GM12873 (cell line): ENCODE measurements at regions not wholly inside any gene's neighbourhood (a gene's known extent, or its start where the extent isn't known, plus 50 kb on each side); places are given as distances from the start of the nearest gene placed in this dataset.

Experiments used
- TF ChIP-seq, protein P1 (sequence below): IDR thresholded peaks from 2 replicates; pipeline ENCODE4 v1.5.1; 2012; ENCODE audit warnings: low read depth, mild to moderate bottlenecking, moderate library complexity, low read length, control low read depth; ENCODE audit not compliant: insufficient read depth; ENCODE audit errors: missing control alignments

DNA sequence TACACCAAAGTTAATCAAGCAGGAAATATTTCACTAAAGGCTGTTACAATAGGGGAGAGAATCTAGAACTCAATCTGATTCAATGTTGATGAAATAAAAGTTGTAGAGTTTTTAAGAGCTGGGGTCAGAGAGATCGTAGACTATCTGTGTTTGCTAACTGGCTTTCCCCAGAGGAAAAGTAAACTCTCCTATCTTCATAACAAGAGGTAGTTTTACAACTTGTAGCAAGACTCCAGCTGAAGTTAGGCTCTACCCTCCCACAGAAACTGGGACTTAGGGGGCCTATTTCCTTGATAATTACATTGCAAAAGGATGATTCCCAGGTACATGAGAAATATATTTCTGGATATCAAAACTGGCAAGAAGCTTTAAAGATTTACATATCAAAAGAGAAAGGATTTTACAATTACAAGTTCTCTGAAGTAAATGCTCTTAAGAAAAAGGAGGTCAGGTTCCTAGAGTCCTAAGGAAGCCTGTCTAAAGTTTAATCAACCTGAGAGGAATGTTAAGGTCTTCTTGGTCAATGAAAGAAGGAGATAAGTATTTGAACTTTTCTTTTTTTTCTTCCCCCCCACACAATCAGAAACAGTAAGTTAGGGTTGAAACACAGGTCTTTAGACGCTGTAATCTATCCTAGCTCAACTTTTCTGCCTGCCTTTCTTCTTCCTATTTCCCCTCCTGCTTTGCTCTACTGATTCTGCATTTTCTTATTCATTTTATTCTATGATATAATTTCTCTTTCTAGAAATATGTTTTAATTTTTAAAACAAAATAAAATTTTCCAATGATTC lies 692.2 kb upstream of the LINC00305 start:
- TF ChIP-seq, protein P1, sequence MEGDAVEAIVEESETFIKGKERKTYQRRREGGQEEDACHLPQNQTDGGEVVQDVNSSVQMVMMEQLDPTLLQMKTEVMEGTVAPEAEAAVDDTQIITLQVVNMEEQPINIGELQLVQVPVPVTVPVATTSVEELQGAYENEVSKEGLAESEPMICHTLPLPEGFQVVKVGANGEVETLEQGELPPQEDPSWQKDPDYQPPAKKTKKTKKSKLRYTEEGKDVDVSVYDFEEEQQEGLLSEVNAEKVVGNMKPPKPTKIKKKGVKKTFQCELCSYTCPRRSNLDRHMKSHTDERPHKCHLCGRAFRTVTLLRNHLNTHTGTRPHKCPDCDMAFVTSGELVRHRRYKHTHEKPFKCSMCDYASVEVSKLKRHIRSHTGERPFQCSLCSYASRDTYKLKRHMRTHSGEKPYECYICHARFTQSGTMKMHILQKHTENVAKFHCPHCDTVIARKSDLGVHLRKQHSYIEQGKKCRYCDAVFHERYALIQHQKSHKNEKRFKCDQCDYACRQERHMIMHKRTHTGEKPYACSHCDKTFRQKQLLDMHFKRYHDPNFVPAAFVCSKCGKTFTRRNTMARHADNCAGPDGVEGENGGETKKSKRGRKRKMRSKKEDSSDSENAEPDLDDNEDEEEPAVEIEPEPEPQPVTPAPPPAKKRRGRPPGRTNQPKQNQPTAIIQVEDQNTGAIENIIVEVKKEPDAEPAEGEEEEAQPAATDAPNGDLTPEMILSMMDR, result no peak

DNA sequence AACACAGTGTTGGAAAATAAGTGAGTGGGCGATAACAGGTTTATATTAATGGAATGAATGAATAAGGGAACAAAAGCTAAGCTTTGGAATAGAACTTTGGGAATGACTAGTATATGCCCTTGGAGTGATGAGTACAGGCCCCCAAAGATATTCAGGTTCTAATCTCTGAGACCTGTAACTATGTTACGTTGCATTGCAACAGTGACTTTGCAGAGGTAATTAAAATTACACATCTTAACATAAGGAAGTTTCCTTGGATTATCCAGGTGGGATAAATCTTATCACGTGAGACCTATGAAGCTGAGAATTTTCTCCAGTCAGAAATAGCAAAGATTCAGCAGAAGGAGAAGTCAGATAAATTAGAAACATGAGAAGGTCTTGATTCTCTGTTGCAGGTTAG lies 661.5 kb upstream of the LINC00305 start:
- TF ChIP-seq, protein P1, result no peak

DNA sequence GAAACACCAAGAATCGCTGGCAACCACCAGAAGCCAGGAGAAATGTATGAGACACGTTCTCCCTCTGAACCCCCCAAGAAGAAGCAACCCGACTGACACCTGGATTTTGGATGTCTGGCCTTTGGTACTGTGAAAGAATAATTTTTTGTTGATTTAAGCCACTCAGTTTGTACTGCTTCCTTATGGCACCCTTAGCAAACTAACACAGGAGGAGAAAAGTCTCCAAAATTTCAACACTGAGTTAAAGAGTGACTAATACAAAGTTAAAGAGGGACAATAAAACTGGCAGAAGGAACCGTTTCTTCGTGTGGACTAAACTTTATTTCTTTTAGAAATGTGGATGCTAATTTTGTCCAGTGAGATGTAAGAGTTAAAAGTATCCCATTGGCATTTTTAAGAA lies 660.9 kb upstream of the LINC00305 start:
- TF ChIP-seq, protein P1, result no peak

DNA sequence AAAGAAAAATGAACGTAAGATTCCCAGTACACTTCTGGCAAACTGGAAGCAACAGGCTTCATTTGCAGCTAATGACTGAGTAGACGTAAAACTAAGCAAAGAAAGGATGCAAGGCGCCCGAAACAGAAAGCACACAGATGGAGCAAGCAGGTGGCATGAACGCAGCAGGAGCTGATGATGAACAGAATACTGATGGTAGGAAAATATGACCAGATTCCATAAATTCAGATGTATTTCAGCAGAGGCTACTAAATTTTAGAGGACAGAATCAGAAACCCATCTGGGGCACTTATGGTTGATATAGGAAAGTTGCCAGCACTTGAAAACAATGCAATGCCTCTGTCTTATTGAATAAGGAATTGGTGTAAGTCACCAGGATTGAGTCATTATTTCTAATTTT lies 658.7 kb upstream of the LINC00305 start:
- TF ChIP-seq, protein P1, result no peak

DNA sequence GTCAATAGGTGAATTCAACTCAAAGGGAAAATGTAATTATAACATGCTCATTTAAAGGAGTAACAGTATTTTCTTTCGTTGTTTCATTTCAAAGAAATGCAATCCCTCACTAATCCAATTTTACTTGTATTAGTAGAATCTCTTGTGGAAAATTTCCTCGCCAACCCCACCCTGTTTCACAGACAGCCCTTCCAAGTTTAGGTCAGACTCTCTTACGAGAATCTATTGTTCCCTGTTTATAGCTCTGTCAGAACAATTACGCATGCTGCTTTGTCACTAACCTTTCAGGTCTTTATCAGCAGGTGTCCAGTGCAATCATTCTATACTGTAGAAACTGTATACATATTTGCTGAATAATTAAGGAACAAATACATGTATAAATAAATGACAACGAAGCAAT lies 657.8 kb upstream of the LINC00305 start:
- TF ChIP-seq, protein P1, result no peak

DNA sequence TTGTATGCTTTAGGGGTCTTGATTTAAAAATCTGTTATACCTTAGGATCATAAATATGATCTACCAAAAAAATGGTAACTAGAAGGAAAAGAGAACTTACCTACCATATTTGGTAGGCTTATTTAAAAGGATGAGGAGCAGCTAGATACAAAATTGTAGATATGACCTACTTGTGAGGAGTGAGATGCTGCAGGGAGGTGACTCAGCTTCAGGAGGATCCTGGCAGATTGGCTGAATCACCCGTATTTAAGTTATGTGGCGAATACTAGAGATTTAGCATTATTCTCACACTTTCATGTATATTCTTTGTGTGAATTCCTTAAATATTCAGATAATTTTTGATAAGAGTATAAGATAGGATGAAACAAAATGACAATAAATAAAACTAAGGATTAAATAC lies 657.3 kb upstream of the LINC00305 start:
- TF ChIP-seq, protein P1, result no peak

DNA sequence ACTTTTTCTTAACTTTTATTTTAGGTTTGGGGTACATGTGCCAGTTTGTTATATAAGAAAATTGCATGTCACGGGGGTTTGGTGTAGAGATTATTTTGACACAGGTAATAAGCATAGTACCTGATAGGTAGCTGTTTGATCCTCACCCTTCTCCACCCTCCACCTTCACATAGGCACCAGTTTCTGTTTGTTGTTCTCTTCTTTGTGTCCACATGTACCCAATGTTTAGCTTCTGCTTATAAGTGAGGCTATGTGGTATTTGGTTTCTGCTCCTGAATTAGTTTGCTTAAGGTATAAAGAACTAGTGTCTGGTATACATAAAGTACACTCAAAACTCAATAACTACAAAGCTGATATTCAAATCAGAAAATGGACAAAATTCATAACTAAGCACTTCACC lies 654.6 kb upstream of the LINC00305 start:
- TF ChIP-seq, protein P1, result no peak
